GM18502 (cell line): ENCODE measurements at regions not wholly inside any gene's neighbourhood (a gene's known extent, or its start where the extent isn't known, plus 50 kb on each side); places are given as distances from the start of the nearest gene placed in this dataset.
"Not testable (repeated sequence)": the region's sequence is repeated elsewhere in the genome, so short reads cannot be mapped to it uniquely, and the experiment has no call there.

Experiments used
- ATAC-seq: cut with Tn5 transposase; IDR thresholded peaks from one replicate; pipeline ENCODE4 v1.9.1; 2021; ENCODE audit warnings: mild to moderate bottlenecking; ENCODE audit not compliant: unreplicated experiment, poor library complexity

GRCh38 chr14:83290447-83290846 lies 1756.8 kb upstream of the SEL1L start:
- ATAC-seq = no peak

GRCh38 chr14:83291714-83292113 lies 1758.1 kb upstream of the SEL1L start:
- ATAC-seq = no peak

GRCh38 chr14:83294941-83295340 lies 1761.3 kb upstream of the SEL1L start:
- no peak for ATAC-seq

GRCh38 chr14:83297361-83297760 lies 1763.7 kb upstream of the SEL1L start:
- no peak for ATAC-seq

- not testable (repeated sequence) for ATAC-seq
Observed at GRCh38 chr14:83298016-83298415, 1764.4 kb upstream of the SEL1L start.

- ATAC-seq = no peak
Observed at GRCh38 chr14:83300476-83301064, 1766.9 kb upstream of the SEL1L start.

GRCh38 chr14:83301791-83302190 lies 1768.1 kb upstream of the SEL1L start:
- no peak for ATAC-seq

GRCh38 chr14:83309211-83309610 lies 1775.6 kb upstream of the SEL1L start:
- no peak for ATAC-seq

GRCh38 chr14:83309833-83310232 lies 1776.2 kb upstream of the SEL1L start:
- no peak for ATAC-seq

GRCh38 chr14:83312511-83312910 lies 1778.9 kb upstream of the SEL1L start:
- ATAC-seq = no peak

GRCh38 chr14:83314764-83315163 lies 1781.1 kb upstream of the SEL1L start:
- no peak for ATAC-seq

- no peak for ATAC-seq
Observed at GRCh38 chr14:83316356-83316755, 1782.7 kb upstream of the SEL1L start.

- ATAC-seq = no peak
Observed at GRCh38 chr14:83320837-83321236, 1787.2 kb upstream of the SEL1L start.

- no peak for ATAC-seq
Observed at GRCh38 chr14:83331513-83331912, 1797.9 kb upstream of the SEL1L start.

- no peak for ATAC-seq
Observed at GRCh38 chr14:83342590-83342989, 1808.9 kb upstream of the SEL1L start.

GRCh38 chr14:83347874-83348273 lies 1814.2 kb upstream of the SEL1L start:
- ATAC-seq = no peak

GRCh38 chr14:83355609-83356008 lies 1822.0 kb upstream of the SEL1L start:
- ATAC-seq = no peak

GRCh38 chr14:83356080-83356479 lies 1822.4 kb upstream of the SEL1L start:
- no peak for ATAC-seq

GRCh38 chr14:83372271-83372670 lies 1838.6 kb upstream of the SEL1L start:
- ATAC-seq = no peak

GRCh38 chr14:83379436-83379835 lies 1845.8 kb upstream of the SEL1L start:
- no peak for ATAC-seq

- no peak for ATAC-seq
Observed at GRCh38 chr14:83384253-83384652, 1850.6 kb upstream of the SEL1L start.

GRCh38 chr14:83395321-83395720 lies 1861.7 kb upstream of the SEL1L start:
- ATAC-seq = no peak

GRCh38 chr14:83416476-83416875 lies 1882.8 kb upstream of the SEL1L start:
- ATAC-seq = no peak
